Endodermal cell (in vitro differentiated cells): ENCODE measurements at regions not wholly inside any gene's neighbourhood (a gene's known extent, or its start where the extent isn't known, plus 50 kb on each side); places are given as distances from the start of the nearest gene placed in this dataset.

Experiments used
- DNase-seq: peaks from one replicate; pipeline ENCODE4 v3.0.0-alpha.2; 2017
- H3K27ac ChIP-seq: 2 replicates; pipeline ENCODE4 v1.5.1; 2013; ENCODE audit warnings: mild to moderate bottlenecking, low read depth, low read length, moderate library complexity
- H3K27me3 ChIP-seq: 2 replicates; pipeline ENCODE4 v1.6.1; 2013; ENCODE audit warnings: mild to moderate bottlenecking, low read length, moderate library complexity; ENCODE audit not compliant: insufficient read depth, control insufficient read depth, poor library complexity, severe bottlenecking
- H3K36me3 ChIP-seq: 2 replicates; pipeline ENCODE4 v1.7.0; 2013; ENCODE audit warnings: mild to moderate bottlenecking, low read length, moderate library complexity; ENCODE audit not compliant: control insufficient read depth, insufficient read depth
- H3K4me1 ChIP-seq: one replicate; pipeline ENCODE4 v1.7.0; 2013; ENCODE audit warnings: low read length; ENCODE audit not compliant: control insufficient read depth, insufficient read depth
- H3K4me3 ChIP-seq: 2 replicates; pipeline ENCODE4 v1.5.1; 2013; ENCODE audit warnings: mild to moderate bottlenecking, low read length, moderate library complexity
- H3K9ac ChIP-seq: 2 replicates; pipeline ENCODE4 v1.6.1; 2013; ENCODE audit warnings: mild to moderate bottlenecking, low read length, moderate library complexity; ENCODE audit not compliant: poor library complexity, severe bottlenecking; ENCODE audit errors: extremely low read depth
- H3K9me3 ChIP-seq: 2 replicates; pipeline ENCODE4 v1.6.1; 2013; ENCODE audit warnings: mild to moderate bottlenecking, low read length, moderate library complexity; ENCODE audit not compliant: control insufficient read depth
- H3K27ac Mint-ChIP-seq: 2 replicates; pipeline ENCODE4 v1.8.0; 2020; ENCODE audit warnings: mixed read lengths
- H3K27me3 Mint-ChIP-seq: 2 replicates; pipeline ENCODE4 v1.8.0; 2021; ENCODE audit warnings: mild to moderate bottlenecking, mixed read lengths; ENCODE audit not compliant: insufficient read depth
- H3K36me3 Mint-ChIP-seq: 2 replicates; pipeline ENCODE4 v1.8.0; 2020; ENCODE audit warnings: low read depth, mixed read lengths
- H3K4me1 Mint-ChIP-seq: 2 replicates; pipeline ENCODE4 v1.8.0; 2020; ENCODE audit warnings: mixed read lengths
- H3K4me3 Mint-ChIP-seq: 2 replicates; pipeline ENCODE4 v1.8.0; 2020; ENCODE audit warnings: mild to moderate bottlenecking, moderate library complexity, mixed read lengths
- H3K9me3 Mint-ChIP-seq: 2 replicates; pipeline ENCODE4 v1.8.0; 2020; ENCODE audit warnings: mild to moderate bottlenecking, mixed read lengths
- WGBS, 2 experiments: methylation state at CpG; one replicate each; pipeline versions ENCODE4 v1.1.5 to v1.1.7; 2013; ENCODE audit warnings: missing lambda C conversion rate in 2 of 2, mixed read lengths in 1 of 2; ENCODE audit not compliant: insufficient coverage in 1 of 2, insufficient read length in 1 of 2; 5-methylcytosine and 5-hydroxymethylcytosine counted together
- TF ChIP-seq, protein P1 (sequence below): fragments of 200-600 bp; sonication (generic); conservative IDR thresholded peaks from 2 replicates; pipeline ENCODE4 v1.5.0; 2021; ENCODE audit warnings: antibody characterized with exemption, mild to moderate bottlenecking

DNA sequence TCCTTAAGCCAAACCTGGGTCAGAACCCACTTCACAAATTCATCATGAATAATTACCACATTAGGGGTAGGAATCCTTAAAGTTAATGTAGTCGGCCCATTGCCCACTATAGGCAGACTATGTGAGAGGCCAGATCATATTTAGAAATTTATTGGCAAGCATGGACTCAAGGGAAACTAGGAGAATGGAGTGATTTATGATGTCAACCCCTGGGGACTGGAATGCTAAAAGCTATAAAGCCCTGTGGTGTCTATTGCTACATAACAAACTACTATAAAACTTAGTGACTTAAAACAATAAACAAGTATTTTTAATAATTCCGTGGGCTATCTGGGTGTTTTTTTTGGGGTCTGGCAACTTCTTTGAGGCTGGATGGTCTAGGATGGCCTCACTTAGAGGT, 93.9 kb downstream of the PPP1R2C start:
- Histone ChIP-seq H3K36me3 (no peaks in the 10 kb centered on the region), H3K9me3 (no peaks in the 10 kb centered on the region), H3K4me1 (no peaks in the 10 kb centered on the region), H3K4me3 (no peak overlapping the region), H3K27ac (no peak overlapping the region), H3K27me3 (no peaks in the 10 kb centered on the region), H3K9ac (no peak overlapping the region)
- WGBS, 2 experiments, result 86% methylated on average over 1 of the region's 2 CpGs; no CpG with 5 or more reads in 1 of the 2 experiments
- DNase-seq, result no peak
- no peaks in the 10 kb centered on the region for H3K9me3 Mint-ChIP-seq
- no peak overlapping the region for H3K4me3 Mint-ChIP-seq
- TF ChIP-seq, protein P1, sequence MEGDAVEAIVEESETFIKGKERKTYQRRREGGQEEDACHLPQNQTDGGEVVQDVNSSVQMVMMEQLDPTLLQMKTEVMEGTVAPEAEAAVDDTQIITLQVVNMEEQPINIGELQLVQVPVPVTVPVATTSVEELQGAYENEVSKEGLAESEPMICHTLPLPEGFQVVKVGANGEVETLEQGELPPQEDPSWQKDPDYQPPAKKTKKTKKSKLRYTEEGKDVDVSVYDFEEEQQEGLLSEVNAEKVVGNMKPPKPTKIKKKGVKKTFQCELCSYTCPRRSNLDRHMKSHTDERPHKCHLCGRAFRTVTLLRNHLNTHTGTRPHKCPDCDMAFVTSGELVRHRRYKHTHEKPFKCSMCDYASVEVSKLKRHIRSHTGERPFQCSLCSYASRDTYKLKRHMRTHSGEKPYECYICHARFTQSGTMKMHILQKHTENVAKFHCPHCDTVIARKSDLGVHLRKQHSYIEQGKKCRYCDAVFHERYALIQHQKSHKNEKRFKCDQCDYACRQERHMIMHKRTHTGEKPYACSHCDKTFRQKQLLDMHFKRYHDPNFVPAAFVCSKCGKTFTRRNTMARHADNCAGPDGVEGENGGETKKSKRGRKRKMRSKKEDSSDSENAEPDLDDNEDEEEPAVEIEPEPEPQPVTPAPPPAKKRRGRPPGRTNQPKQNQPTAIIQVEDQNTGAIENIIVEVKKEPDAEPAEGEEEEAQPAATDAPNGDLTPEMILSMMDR, result no peak
- peaks cover 10% of the 10 kb centered on the region for H3K4me1 Mint-ChIP-seq
- no peak overlapping the region for H3K27ac Mint-ChIP-seq
- H3K36me3 Mint-ChIP-seq, result no peaks in the 10 kb centered on the region
- H3K27me3 Mint-ChIP-seq, result no peaks in the 10 kb centered on the region

- TF ChIP-seq, protein P1, result no peak
- H3K27me3 Mint-ChIP-seq, result no peaks in the 10 kb centered on the region
- no peaks in the 10 kb centered on the region for H3K27me3 ChIP-seq
- no peak overlapping the region for H3K9ac ChIP-seq
- no peaks in the 10 kb centered on the region for H3K36me3 ChIP-seq
- H3K27ac ChIP-seq, result no peak overlapping the region
- H3K4me3 Mint-ChIP-seq, result no peak overlapping the region
- 42% methylated on average over 2 of the region's 2 CpGs; no CpG with 5 or more reads in 1 of the 2 experiments for WGBS, 2 experiments
- H3K4me1 Mint-ChIP-seq, result peaks cover 10% of the 10 kb centered on the region
- no peaks in the 10 kb centered on the region for H3K4me1 ChIP-seq
- peak; percentile 63 for DNase-seq
- H3K4me3 ChIP-seq, result no peak overlapping the region
- peaks cover 3% of the 10 kb centered on the region for H3K9me3 Mint-ChIP-seq
- no peaks in the 10 kb centered on the region for H3K36me3 Mint-ChIP-seq
- H3K9me3 ChIP-seq, result no peaks in the 10 kb centered on the region
- H3K27ac Mint-ChIP-seq, result peak overlapping the region; percentile 36
Measured at GRCh38 chrX:42680666-42681065, 97.3 kb downstream of the PPP1R2C start.

GRCh38 chrX:42678133-42678532, 99.8 kb downstream of the PPP1R2C start:
- DNase-seq, result no peak
- H3K27me3 ChIP-seq, result no peaks in the 10 kb centered on the region
- no peaks in the 10 kb centered on the region for H3K27me3 Mint-ChIP-seq
- TF ChIP-seq, protein P1, result peak; percentile 44
- no peaks in the 10 kb centered on the region for H3K36me3 Mint-ChIP-seq
- WGBS, 2 experiments, result 99% methylated on average over 6 of the region's 6 CpGs; no CpG with 5 or more reads in 1 of the 2 experiments
- H3K4me3 Mint-ChIP-seq, result no peak overlapping the region
- H3K9me3 Mint-ChIP-seq, result peaks cover 7% of the 10 kb centered on the region
- no peaks in the 10 kb centered on the region for H3K36me3 ChIP-seq
- H3K9ac ChIP-seq, result no peak overlapping the region
- no peaks in the 10 kb centered on the region for H3K4me1 ChIP-seq
- H3K4me3 ChIP-seq, result no peak overlapping the region
- H3K9me3 ChIP-seq, result no peaks in the 10 kb centered on the region
- peaks cover 10% of the 10 kb centered on the region for H3K4me1 Mint-ChIP-seq
- no peak overlapping the region for H3K27ac Mint-ChIP-seq
- H3K27ac ChIP-seq, result no peak overlapping the region
